Vagina (tissue), 2 donors: ENCODE measurements at regions not wholly inside any gene's neighbourhood (a gene's known extent, or its start where the extent isn't known, plus 50 kb on each side); places are given as distances from the start of the nearest gene placed in this dataset.

Experiments used
- CTCF ChIP-seq, 3 experiments: fragments of 450-650 bp in 2 of 3; fragments of 200-600 bp in 1 of 3; sonication (generic) in 1 of 3; IDR thresholded peaks; one replicate each; pipeline ENCODE4 v1.5.1; 2017 to 2019; ENCODE audit warnings: antibody characterized with exemption in 3 of 3, mild to moderate bottlenecking in 2 of 3, moderate library complexity in 2 of 3
- POLR2A ChIP-seq, 2 donors: fragments of 450-650 bp; IDR thresholded peaks; one replicate each; pipeline ENCODE4 v1.6.1; 2017; ENCODE audit warnings: antibody characterized with exemption in 2 of 2, mild to moderate bottlenecking in 2 of 2, moderate library complexity in 2 of 2
- POLR2AphosphoS5 ChIP-seq, 2 donors: sonication (generic); formaldehyde crosslinking; IDR thresholded peaks; one replicate each; pipeline ENCODE4 v1.9.0; 2017; ENCODE audit warnings: antibody characterized with exemption in 2 of 2, mild to moderate bottlenecking in 2 of 2, low read depth in 1 of 2; ENCODE audit not compliant: insufficient read depth in 1 of 2

DNA sequence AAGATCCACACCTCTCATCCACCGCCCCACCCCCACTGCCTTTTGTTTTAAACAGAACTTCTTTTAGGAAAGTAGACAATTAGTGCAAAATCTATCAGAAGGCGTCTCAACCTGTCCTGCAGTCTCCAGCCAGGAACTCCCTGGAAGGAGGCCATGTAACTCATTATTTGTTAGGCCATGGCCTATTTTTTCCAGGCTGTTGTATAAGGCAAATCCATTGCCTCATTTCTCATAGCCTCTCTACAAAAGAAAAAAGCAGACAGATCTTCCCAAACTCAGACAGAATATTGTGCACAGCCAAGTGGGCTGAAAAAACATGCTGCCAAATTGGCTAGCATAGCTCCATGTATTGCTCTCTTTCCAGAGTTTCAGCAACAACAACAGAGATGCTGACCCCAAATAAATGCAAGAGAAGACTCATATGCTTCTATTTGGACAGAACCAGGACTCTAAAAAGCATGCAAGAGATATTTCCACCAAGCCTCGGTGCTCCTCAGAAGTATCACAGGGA is 770.7 kb upstream of the CXADR start:
- TF ChIP-seq CTCF (IDR thresholded peaks at IDR 0.05) (no peak), POLR2A (IDR thresholded peaks at IDR 0.05) (no peak), POLR2AphosphoS5 (IDR thresholded peaks at IDR 0.05; ENCODE audit: insufficient read depth in 1 of 2, low read depth in 1 of 2) (peak in 1 of 2 donors; percentile 34)
